MG63 (cell line): ENCODE measurements at regions not wholly inside any gene's neighbourhood (a gene's known extent, or its start where the extent isn't known, plus 50 kb on each side); places are given as distances from the start of the nearest gene placed in this dataset.

Experiments used
- DNase-seq: peaks from one replicate; pipeline ENCODE4 v3.0.0-alpha.2; 2020
- H3K27me3 ChIP-seq: fragments of 250-450 bp; sonication (Bioruptor Pico); 2 replicates; pipeline ENCODE4 v1.5.1; 2020; ENCODE audit warnings: mild to moderate bottlenecking, moderate library complexity
- H3K36me3 ChIP-seq: fragments of 250-450 bp; sonication (Bioruptor Pico); 2 replicates; pipeline ENCODE4 v1.5.1; 2020; ENCODE audit warnings: mild to moderate bottlenecking, moderate library complexity
- H3K4me3 ChIP-seq: fragments of 250-450 bp; sonication (Bioruptor Pico); 2 replicates; pipeline ENCODE4 v1.5.1; 2020; ENCODE audit warnings: mild to moderate bottlenecking, moderate library complexity
- H3K9me3 ChIP-seq: fragments of 250-450 bp; sonication (Bioruptor Pico); 2 replicates; pipeline ENCODE4 v1.5.1; 2020; ENCODE audit warnings: mild to moderate bottlenecking, moderate library complexity

DNA sequence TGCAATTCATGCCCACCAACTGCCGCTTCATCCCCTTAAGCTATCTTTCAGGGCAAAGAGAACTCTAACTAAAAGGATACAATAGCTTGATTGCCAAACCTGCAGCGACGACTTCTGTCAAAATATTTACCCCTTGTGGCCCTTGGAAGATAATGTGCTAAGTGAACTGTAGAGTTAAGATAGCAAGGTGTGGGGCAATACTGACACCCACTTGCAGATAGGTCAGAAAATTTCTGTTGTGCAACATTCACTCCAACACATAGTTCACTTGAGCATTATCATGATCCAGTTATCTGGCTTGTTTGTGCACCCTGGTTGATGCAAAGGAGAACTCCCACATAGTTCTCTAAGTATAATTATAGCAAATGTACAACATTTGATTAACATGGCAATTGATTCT lies 55.6 kb downstream of the RHOXF2B start:
- H3K4me3 ChIP-seq = no peak overlapping the region
- DNase-seq = no peak
- no peaks in the 10 kb centered on the region for H3K36me3 ChIP-seq
- 0 out of 2 replicates have a peak, but pooled peaks cover 3% of the 10 kb centered on the region for H3K27me3 ChIP-seq
- H3K9me3 ChIP-seq = no peaks in the 10 kb centered on the region

GRCh38 chrX:120020305-120020704 lies 57.2 kb downstream of the RHOXF2B start:
- no peak overlapping the region for H3K4me3 ChIP-seq
- H3K27me3 ChIP-seq = 0 out of 2 replicates have a peak, but pooled peaks cover 3% of the 10 kb centered on the region
- DNase-seq = no peak
- no peaks in the 10 kb centered on the region for H3K9me3 ChIP-seq
- H3K36me3 ChIP-seq = no peaks in the 10 kb centered on the region

DNA sequence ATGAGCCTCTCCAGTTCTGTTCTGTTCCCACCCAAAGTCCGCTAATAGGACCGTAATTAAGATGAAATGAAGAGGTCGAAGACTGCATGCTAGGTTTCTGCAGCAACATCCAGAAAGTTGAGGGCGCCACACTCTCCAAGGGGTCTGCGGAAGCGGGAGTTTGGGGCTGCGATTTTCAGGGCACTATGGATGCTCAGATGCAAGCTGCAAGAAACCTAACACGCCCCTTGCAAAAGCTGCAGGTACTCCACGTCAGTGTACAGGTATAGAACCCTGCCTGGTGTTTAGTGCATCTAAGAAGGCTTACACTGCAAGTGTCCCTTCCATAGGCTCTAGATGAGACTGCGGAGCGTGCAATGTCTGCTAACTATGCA lies 61.4 kb downstream of the RHOXF2B start:
- no peak overlapping the region for H3K4me3 ChIP-seq
- no peaks in the 10 kb centered on the region for H3K36me3 ChIP-seq
- 0 out of 2 replicates have a peak, but pooled peaks cover 3% of the 10 kb centered on the region for H3K27me3 ChIP-seq
- DNase-seq = no peak
- no peaks in the 10 kb centered on the region for H3K9me3 ChIP-seq

DNA sequence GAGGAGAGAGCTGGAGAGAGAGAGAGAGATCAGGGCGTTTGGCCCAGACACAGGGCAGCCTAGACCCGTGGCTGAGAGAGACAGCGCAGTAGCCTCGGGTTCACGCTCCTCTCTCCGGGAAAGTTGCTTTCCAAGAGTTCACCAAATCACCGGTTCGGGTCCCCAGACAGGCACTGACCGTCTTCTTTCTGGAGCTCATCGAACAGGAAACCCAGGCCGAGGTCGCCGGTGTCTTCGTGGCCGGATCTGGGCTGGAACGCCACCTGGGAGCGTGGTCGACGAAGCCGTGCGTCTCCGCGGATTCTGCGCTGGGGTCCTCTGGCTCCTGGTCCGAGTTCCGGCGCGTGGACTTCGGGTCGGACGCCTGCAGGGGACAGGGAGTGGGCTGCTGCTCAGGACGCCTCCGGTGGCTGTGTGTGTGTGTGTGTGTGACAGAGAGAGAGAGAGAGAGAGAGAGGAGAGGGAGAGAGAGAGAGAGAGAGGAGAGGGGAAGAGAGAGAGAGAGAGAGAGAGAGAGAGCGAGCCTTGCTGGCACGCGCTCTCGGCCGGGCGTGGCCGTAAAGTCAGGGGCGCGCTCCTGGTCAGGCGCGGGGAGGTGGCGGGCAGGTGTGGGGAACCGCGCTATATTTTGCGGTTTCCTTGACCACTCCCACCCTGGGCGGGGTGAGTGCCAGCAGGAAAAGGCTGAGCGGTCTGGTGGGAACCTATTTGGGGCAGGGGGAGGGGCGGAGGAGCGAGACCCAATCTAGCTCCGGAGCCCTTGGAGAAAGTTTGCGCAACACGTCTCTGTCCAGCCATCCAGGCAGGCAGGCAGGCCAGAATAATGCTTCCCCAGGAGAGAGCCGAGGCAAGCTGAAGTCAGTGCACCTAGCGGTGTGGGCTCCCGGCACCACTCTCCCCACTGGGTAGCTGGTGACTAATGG lies 62.1 kb downstream of the RHOXF2B start:
- no peak for DNase-seq
- no peaks in the 10 kb centered on the region for H3K9me3 ChIP-seq
- no peak overlapping the region for H3K4me3 ChIP-seq
- H3K36me3 ChIP-seq = no peaks in the 10 kb centered on the region
- H3K27me3 ChIP-seq = 0 out of 2 replicates have a peak, but pooled peaks cover 3% of the 10 kb centered on the region

- DNase-seq = no peak
- Histone ChIP-seq H3K27me3 (0 out of 2 replicates have a peak, but pooled peaks cover 3% of the 10 kb centered on the region), H3K4me3 (no peak overlapping the region), H3K9me3 (no peaks in the 10 kb centered on the region), H3K36me3 (no peaks in the 10 kb centered on the region)
Observed at GRCh38 chrX:120014354-120015130, 62.9 kb downstream of the RHOXF2B start.

DNA sequence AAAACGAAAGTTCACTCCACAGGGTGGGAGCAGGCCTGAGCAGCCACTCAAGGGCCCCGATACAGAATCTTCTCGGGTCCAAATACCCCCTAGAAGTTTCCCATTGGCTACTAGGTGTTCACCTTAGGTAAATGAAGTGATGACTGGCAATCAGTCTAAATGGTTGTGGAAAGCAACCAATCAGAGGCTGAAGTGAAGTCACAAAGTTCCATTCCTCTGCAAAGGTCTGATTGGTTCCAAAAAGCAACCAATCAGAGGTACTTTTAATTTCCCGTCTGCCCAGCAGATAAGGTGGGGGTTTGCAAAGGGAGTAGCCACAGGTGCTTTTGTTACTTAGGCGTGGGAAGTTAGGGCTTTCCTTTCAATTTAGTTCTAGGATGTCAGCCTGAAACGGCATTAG lies 58.2 kb upstream of the NKAP start:
- H3K27me3 ChIP-seq = peaks cover 18% of the 10 kb centered on the region
- DNase-seq = no peak
- no peaks in the 10 kb centered on the region for H3K9me3 ChIP-seq
- no peak overlapping the region for H3K4me3 ChIP-seq
- no peaks in the 10 kb centered on the region for H3K36me3 ChIP-seq

DNA sequence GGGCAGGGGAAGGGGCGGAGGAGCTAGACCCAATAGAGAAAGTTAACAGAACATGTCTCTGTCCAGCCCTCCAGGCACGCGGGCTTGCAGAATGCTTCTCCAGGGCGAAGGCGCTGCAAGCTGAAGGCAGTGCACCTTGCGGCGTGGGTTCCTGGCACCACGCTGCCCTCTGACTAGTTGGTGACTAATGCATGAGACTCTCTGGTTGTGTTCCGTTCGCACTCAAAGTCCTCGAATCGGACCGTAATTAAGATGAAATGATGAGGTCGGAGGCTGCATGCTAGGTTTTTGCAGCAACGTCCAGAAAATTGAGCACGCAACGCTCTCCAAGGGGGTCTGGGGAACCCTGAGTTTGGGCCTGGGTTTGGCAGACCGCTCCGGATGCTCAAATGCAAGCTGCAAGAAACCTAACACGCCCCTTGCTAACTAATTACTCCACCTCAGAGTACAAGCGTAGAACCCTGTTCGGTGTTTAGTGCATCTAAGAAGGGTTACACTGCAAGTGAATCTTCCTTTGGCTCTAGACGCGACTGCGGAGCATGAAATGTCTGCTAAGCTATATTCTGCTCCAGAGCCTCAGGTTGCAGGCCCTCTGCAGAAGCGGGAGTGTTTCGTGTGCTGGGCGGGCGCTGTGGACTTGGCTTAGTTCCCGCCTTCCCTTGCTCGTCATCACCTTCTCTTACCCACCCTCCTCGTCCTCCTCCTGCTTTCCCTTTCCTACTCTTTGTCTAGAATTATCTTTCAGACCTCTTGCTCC lies 57.1 kb upstream of the NKAP start:
- H3K9me3 ChIP-seq = no peaks in the 10 kb centered on the region
- peaks cover 21% of the 10 kb centered on the region for H3K27me3 ChIP-seq
- peak; percentile 51 for DNase-seq
- no peaks in the 10 kb centered on the region for H3K36me3 ChIP-seq
- H3K4me3 ChIP-seq = no peak overlapping the region

DNA sequence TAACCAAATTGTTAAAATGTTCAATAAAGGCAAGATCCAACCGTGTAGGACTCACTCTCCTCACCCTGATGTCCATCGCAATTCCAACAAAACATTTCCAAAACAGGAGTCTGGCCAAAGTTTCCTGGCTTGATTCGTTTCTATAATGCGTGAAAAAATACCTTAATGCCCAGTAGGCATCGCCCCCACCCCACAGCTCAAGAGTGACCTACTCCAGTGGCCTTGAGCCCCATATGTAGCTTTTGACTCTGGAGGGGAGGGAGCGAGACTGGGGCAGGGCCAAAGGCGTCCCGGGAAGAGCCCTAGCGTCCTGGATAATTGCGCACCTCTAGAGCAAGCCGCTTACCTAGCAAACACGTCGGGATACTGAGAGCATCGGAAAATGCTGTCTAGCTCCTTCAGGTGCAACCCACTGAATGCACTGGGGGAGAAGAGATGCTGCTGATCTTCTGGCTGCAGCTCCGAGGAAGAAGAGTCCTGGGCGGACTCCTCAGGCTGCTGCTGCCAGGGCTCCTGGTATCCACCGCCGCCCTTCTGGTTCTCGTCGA lies 55.6 kb upstream of the NKAP start:
- no peak overlapping the region for H3K4me3 ChIP-seq
- H3K27me3 ChIP-seq = peaks cover 26% of the 10 kb centered on the region
- DNase-seq = no peak
- H3K36me3 ChIP-seq = no peaks in the 10 kb centered on the region
- no peaks in the 10 kb centered on the region for H3K9me3 ChIP-seq

DNA sequence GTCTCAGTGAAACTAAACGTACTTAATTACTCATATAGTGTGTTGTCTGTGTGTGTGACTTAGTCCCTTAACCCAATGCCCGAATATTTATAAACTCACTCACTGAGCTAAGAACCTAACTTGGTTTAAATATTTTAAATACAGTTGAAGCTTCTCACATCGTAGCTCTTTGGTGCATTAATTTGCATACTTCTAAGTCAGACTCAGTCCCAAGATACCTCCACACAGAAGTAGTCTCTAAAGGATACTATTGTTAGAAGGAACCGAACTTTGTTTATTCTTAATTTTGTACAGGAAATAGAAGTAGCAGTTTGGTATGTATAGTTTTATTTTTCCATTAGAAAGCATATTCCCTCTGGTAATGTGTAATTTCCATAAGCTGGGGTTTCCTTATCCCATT lies 54.0 kb upstream of the NKAP start:
- Histone ChIP-seq H3K36me3 (no peaks in the 10 kb centered on the region), H3K4me3 (no peak overlapping the region), H3K27me3 (peaks cover 30% of the 10 kb centered on the region), H3K9me3 (no peaks in the 10 kb centered on the region)
- DNase-seq = no peak

GRCh38 chrX:119996600-119997524 lies 53.3 kb upstream of the NKAP start:
- Histone ChIP-seq H3K27me3 (peaks cover 37% of the 10 kb centered on the region), H3K9me3 (no peaks in the 10 kb centered on the region), H3K4me3 (no peak overlapping the region), H3K36me3 (no peaks in the 10 kb centered on the region)
- no peak for DNase-seq

- Histone ChIP-seq H3K4me3 (no peak overlapping the region), H3K36me3 (no peaks in the 10 kb centered on the region), H3K9me3 (no peaks in the 10 kb centered on the region), H3K27me3 (peaks cover 44% of the 10 kb centered on the region)
- DNase-seq = no peak
Observed at GRCh38 chrX:119996069-119996468, 52.5 kb upstream of the NKAP start.
